GM21786 (cell line): ENCODE measurements at regions not wholly inside any gene's neighbourhood (a gene's known extent, or its start where the extent isn't known, plus 50 kb on each side); places are given as distances from the start of the nearest gene placed in this dataset.
"Not testable (repeated sequence)": the region's sequence is repeated elsewhere in the genome, so short reads cannot be mapped to it uniquely, and the experiment has no call there.

ENCODE experiments used
- ATAC-seq: cut with Tn5 transposase; IDR thresholded peaks from one replicate; pipeline ENCODE4 v1.9.1; 2021; ENCODE audit not compliant: unreplicated experiment

DNA sequence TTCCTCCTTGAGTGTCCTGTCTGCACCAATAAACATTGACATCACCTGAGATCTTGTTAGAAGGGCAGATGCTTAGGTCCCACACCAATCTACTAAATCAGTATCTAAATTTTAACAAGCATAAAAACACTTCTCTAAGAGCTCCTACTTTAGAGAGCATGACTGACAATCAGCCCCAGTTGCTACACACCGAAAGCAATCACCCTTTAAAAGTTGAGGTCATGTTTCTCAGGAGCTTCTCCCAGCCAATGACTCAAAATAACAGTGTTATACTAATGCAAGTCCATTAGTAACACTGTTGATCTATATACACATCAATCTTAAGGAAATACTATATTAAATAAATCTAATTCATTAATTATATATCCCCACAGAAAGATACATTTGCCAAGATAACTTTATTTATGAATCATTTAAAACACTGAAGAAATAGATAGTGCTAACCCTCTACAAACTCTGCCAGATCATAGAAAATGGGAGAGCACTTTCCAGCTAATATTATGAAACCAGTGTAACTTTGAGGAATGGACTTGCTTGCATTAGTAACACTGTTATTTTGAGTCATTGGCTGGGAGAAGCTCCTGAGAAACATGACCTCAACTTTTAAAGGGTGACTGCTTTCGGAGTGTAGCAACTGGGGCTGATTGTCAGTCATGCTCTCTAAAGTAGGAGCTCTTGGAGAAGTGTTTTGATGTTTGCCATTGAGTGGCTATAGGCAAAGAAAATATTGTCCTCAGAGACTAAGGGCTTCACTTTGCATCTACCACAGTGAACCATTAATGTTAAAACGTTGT, 109.8 kb upstream of the HDX start:
- no peak for ATAC-seq

- ATAC-seq: no peak
Observed at GRCh38 chrX:84634201-84634782, 132.0 kb upstream of the HDX start.

DNA sequence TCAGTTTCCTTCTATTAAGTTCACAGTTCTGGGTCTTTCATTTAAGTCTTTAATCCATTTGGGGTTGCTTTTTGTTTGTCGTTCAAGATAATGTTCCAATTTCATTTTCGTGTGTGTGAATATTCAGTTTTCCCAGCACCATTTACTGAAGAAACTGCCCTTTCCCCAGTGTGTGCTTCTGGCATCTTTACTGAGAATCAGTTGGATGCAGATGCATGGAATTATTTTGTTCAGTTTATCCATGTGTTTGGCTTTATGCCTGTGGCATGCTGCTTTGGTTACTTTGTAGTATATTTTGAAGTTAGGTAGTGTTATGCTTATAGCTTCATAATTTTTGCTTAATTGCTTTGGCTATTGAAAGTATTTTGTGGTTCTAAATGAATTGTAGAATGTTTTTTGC, 163.8 kb upstream of the HDX start:
- ATAC-seq: no peak

DNA sequence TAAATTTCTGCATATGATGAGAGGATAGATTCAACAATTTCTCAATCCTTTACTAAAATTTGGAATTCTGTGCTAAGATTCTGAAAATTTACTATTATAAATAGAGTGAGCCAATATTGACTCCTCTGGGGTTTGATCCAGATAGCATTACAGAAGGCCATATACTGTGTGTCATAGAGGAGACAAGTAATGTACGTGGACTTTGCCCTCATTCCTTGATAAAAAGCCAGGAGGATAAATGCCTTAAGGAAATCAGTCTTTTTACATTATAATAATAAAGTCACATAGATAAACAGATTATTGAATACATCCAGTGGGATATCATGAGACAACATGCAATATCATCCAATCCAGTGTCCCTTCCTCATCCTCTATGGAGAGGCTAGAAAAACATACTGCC, 188.0 kb upstream of the HDX start:
- ATAC-seq: no peak

DNA sequence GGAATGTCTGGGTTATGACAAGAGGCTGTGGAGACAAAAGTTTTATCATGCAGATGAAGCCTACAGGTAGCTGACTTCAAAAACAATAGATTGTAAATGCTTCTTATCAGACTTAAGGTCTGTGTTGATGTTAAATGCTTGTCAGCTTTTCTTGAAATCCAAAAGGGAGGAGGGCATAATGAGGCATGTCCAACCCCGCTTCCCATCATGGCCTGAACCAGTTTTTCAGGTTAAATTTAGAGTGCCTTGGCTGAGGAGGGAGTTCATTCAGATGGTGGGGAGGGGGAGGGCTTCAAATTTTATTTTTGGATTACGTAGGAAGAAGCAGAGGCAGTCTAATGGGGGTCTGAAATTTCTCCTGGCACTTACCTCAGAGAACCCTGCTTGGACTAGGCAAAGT, 207.7 kb upstream of the HDX start:
- ATAC-seq: no peak

GRCh38 chrX:84710611-84711010, 208.4 kb upstream of the HDX start:
- ATAC-seq: no peak

DNA sequence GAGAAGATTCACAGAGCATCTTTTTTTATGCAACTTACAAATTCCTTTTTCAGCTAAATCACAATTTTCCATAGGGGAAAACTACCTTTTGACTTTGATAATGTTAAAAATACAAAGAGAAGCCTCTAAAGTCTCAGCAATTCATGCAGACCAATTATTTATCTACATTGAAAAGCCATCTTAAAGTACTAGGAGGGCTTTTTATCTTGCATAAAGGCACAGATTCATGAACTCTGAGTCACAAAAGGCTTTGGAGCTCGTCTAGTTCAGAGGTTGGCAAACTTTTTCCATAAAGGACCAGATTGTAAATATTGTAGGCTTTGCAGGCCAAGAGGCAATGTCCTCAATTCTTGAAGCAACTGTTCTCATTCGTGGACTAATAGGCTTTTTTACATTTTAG, 210.4 kb upstream of the HDX start:
- no peak for ATAC-seq

GRCh38 chrX:84715315-84715714, 213.1 kb upstream of the HDX start:
- no peak for ATAC-seq

GRCh38 chrX:84717343-84717742, 215.1 kb upstream of the HDX start:
- ATAC-seq: no peak

DNA sequence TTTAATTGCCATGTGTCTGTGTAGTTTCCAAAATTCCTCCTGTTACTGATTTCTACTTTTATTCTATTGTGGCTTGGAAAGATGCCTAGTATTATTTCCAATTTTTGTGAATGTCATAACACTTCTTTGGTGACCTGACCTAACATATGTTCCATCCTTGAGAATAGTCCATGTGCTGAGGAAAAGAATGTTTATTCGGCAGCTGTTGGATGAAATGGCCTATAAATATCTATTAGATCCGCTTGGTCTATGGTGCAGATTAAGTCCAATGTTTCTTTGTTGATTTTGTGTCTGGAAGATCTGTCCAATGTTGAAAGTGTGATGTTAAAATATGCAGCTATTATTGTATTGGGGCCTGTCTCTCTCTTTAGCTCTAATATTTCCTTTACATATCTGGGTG, 219.2 kb upstream of the HDX start:
- no peak for ATAC-seq

- no peak for ATAC-seq
Observed at GRCh38 chrX:84724576-84724975, 222.3 kb upstream of the HDX start.

DNA sequence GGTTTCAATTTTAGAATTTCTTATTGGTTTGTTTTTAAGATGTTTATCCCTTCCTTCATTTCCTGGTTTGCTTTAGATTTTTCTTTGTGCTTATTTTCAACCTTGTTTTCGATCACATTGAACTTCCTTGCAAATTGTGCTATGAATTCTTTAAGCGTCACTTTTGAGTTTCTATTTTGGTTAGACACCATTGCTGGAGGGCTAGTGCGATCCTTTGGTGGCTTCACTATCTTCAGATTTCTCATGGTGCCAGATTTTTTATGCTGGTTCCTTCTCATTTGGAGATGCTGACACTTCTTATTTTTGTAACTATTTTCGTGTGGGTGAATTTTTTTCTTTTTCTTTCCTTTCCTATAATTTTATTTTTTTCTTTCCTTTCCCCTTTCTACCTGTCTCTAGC, 227.2 kb upstream of the HDX start:
- no peak for ATAC-seq

- ATAC-seq: peak; percentile 99
Observed at GRCh38 chrX:84729809-84730208, 227.6 kb upstream of the HDX start.

GRCh38 chrX:84735025-84735424, 232.8 kb upstream of the HDX start:
- ATAC-seq: no peak

DNA sequence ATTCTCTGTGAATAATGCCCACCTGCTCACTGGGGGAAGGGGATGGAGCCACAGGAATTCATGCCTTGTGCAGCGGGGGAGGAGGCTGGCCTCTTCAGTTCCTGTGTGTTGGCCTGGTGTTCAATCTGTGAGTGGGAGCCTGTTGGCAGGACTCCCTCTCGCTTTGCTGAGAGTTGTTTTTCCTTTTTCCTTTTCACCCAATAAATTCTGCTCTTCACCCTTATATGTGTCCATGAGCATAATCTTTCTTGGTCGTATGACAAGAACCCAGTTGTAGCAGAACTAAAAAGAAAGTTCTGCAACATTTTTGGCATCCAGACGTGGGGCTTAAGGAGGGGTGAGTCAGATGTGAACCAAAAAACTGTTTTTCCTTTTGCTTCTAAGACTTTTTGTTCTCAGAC, 235.2 kb upstream of the HDX start:
- no peak for ATAC-seq

GRCh38 chrX:84747516-84747915, 245.3 kb upstream of the HDX start:
- ATAC-seq: no peak

DNA sequence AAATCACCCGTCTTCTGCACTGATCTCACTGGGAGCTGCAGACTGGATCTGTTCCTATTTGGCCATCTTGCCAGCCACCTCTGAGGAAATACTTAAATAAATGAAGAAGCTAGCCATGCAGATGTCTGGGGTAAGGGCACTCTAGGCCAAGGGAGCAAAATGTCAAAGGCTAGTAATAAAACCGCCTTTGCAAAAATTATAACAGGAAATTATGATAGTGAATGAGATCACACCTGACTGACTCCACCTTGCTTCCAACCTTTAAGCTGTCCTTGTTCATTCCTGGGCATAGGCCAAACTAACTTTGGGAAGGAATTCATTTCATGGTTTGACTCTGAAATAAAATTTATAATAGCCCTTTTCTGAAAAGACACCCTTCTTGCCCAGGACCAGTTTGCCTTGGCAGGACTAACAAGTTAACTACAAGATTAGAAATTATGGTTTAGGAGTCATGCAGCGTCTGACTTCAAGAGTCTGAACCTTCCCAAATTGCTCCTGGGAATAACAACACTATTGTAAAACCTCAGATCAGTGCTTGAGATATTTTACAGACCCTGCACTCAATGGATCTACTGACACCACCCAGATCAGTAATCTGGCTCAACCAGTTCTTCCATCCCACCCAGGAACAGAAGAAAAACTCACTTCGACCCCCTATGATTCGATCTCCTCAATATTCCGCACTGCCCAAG, 246.9 kb upstream of the HDX start:
- ATAC-seq: no peak

DNA sequence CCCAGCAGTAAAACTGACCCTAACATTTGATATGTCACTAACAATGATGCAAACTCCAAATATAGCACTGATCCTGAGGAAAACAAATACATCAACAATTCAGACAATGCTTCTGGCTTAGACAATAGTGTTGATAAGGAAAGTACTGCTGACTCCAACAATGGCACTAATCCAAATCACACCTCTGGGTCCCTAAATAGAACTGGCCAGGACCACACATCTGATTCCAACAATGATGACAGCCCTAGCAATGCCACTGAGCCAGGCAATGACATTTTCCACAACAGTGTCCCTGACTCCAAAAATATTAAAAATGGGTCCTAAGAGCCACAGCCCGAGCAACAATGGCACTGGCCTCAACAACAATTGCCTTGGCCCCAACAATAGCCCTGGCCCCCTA, 243.1 kb upstream of the APOOL start:
- no peak for ATAC-seq

DNA sequence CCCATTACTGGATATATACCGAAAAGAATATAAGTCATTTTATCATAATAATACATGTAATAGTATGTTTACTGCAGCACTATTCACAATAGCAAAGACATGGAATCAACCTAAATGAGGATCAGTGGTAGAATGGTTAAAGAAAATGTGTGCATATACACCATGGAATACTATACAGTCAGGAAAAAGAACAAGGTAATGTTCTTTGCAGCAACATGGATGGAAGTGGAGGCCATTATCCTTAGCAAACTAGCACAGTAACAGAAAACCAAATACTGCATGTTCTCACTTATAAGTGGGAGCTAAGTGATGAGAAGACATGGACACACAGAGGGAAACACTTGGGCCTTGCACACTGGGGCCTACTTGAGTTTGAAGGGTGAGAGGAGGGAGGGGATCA, 207.4 kb upstream of the APOOL start:
- no peak for ATAC-seq

DNA sequence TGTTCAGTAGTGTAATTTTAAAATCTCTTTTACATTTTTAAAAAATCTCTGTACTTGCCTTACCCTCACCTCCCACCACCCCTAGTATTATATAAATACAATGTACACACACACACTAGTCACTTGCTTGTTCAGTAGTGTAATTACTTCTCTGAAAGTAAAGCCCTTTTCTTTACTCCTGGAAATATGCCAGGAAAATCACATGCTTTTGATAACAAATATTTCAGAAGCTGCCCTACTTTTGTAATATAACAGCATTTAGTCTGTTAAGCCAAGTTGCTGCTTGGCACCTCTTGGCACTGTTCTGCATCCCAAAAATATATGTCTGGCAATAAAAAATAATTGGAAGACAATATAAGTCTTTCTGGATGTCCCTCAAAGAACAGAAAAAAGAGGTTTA, 172.8 kb upstream of the APOOL start:
- ATAC-seq: no peak

- not testable (repeated sequence) for ATAC-seq
Observed at GRCh38 chrX:84846541-84846940, 157.1 kb upstream of the APOOL start.

- not testable (repeated sequence) for ATAC-seq
Observed at GRCh38 chrX:84851183-84851582, 152.5 kb upstream of the APOOL start.
